ENCODE measurements at regions not wholly inside any gene's neighbourhood (a gene's known extent, or its start where the extent isn't known, plus 50 kb on each side); places are given as distances from the start of the nearest gene placed in this dataset.
A peak's percentile ranks its signal among the peaks of the same experiment; 100 is the strongest.

DNA sequence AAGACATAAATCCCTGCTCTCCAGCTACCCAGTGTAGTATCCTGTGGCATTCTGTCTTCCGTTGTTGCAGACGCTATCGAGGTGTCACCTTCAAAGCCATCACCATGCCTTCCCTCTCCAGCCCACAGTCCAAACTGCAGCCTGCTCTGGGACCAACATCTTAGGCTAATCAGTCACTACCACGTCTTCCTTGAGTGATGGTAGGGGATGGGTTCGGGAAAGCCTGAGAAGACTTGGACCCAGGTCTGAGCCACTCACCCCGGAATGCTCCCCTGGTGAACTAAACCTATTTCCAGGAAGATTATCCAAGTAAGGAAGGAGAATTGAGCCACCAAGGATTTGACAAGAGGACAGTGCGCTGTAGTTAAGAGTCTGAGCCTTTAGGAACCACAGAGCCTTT, 52.9 kb upstream of the IRX1 start:
- no peaks in the 10 kb centered on the region for H4K20me1 ChIP-seq (ENCODE audit: low read length)
- CTCF ChIA-PET, result no interaction called here
- ATAC-seq (no peak), DNase-seq (no peak)
- POLR2A ChIA-PET (ENCODE audit: unreplicated experiment), result no interaction called here
- H3K27ac ChIP-seq (ENCODE audit: low read length), result no peak overlapping the region
- BruUV-seq (replicated peaks), result no TSS peak
- H3K4me3 ChIP-seq (ENCODE audit: low read length), result no peak overlapping the region
- no peaks in the 10 kb centered on the region for H3K36me3 ChIP-seq (ENCODE audit: low read depth, low read length)
- intact Hi-C loops (cut with micrococcal nuclease), result no loop called here
- no peaks in the 10 kb centered on the region for H3K79me2 ChIP-seq (ENCODE audit: low read length)
- H3F3A ChIP-seq (ENCODE audit: low read length, unreplicated experiment), result no peaks in the 10 kb centered on the region
- no peaks in the 10 kb centered on the region for H3K27me3 ChIP-seq (ENCODE audit: low read length)
- no peak overlapping the region for H3K4me2 ChIP-seq (ENCODE audit: low read length)
- H2AFZ ChIP-seq (ENCODE audit: low read length), result no peak overlapping the region
- peaks cover 19% of the 10 kb centered on the region for H3K9me3 ChIP-seq (ENCODE audit: low read length)
- H3K9me2 ChIP-seq (replicated peaks; ENCODE audit: low read length), result no peaks in the 10 kb centered on the region
- H3K9ac ChIP-seq (ENCODE audit: low read length), result no peak overlapping the region
- TF ChIP-seq CTCF (conservative IDR thresholded peaks at IDR 0.05; ENCODE audit: low read depth, low read length) (no peak), EZH2 (IDR thresholded peaks at IDR 0.05; ENCODE audit: low read length, unreplicated experiment) (no peak), EZH2phosphoT487 (IDR thresholded peaks at IDR 0.05; ENCODE audit: borderline replicate concordance, low read length) (no peak)
- no peaks in the 10 kb centered on the region for H3K4me1 ChIP-seq (ENCODE audit: insufficient read depth, low read length)

GRCh38 chr5:3542158-3542557, 53.5 kb upstream of the IRX1 start:
- POLR2A ChIA-PET (ENCODE audit: unreplicated experiment), result no interaction called here
- no peaks in the 10 kb centered on the region for H4K20me1 ChIP-seq (ENCODE audit: low read length)
- H2AFZ ChIP-seq (ENCODE audit: low read length), result no peak overlapping the region
- H3K36me3 ChIP-seq (ENCODE audit: low read depth, low read length), result no peaks in the 10 kb centered on the region
- intact Hi-C loops (cut with micrococcal nuclease), result no loop called here
- no peaks in the 10 kb centered on the region for H3K79me2 ChIP-seq (ENCODE audit: low read length)
- TF ChIP-seq CTCF (conservative IDR thresholded peaks at IDR 0.05; ENCODE audit: low read depth, low read length), result no peak
- no peak for TF ChIP-seq EZH2phosphoT487 (IDR thresholded peaks at IDR 0.05; ENCODE audit: borderline replicate concordance, low read length)
- TF ChIP-seq EZH2 (IDR thresholded peaks at IDR 0.05; ENCODE audit: low read length, unreplicated experiment), result no peak
- BruUV-seq (replicated peaks), result no TSS peak
- H3K4me3 ChIP-seq (ENCODE audit: low read length), result no peak overlapping the region
- peaks cover 19% of the 10 kb centered on the region for H3K9me3 ChIP-seq (ENCODE audit: low read length)
- H3K4me1 ChIP-seq (ENCODE audit: insufficient read depth, low read length), result no peaks in the 10 kb centered on the region
- no peaks in the 10 kb centered on the region for H3K9me2 ChIP-seq (replicated peaks; ENCODE audit: low read length)
- no peak for ATAC-seq
- H3K9ac ChIP-seq (ENCODE audit: low read length), result no peak overlapping the region
- H3K27ac ChIP-seq (ENCODE audit: low read length), result no peak overlapping the region
- CTCF ChIA-PET, result no interaction called here
- H3K4me2 ChIP-seq (ENCODE audit: low read length), result no peak overlapping the region
- H3F3A ChIP-seq (ENCODE audit: low read length, unreplicated experiment), result no peaks in the 10 kb centered on the region
- peak; percentile 10 for DNase-seq
- H3K27me3 ChIP-seq (ENCODE audit: low read length), result no peaks in the 10 kb centered on the region

- no peaks in the 10 kb centered on the region for H3F3A ChIP-seq (ENCODE audit: low read length, unreplicated experiment)
- TF ChIP-seq EZH2 (IDR thresholded peaks at IDR 0.05; ENCODE audit: low read length, unreplicated experiment) (no peak), CTCF (conservative IDR thresholded peaks at IDR 0.05; ENCODE audit: low read depth, low read length) (no peak), EZH2phosphoT487 (IDR thresholded peaks at IDR 0.05; ENCODE audit: borderline replicate concordance, low read length) (no peak)
- ATAC-seq, result no peak
- no peak overlapping the region for H3K4me2 ChIP-seq (ENCODE audit: low read length)
- no peak overlapping the region for H2AFZ ChIP-seq (ENCODE audit: low read length)
- no TSS peak for BruUV-seq (replicated peaks)
- H3K27ac ChIP-seq (ENCODE audit: low read length), result no peak overlapping the region
- CTCF ChIA-PET, result no interaction called here
- no peak for DNase-seq
- no peaks in the 10 kb centered on the region for H3K79me2 ChIP-seq (ENCODE audit: low read length)
- no peaks in the 10 kb centered on the region for H3K36me3 ChIP-seq (ENCODE audit: low read depth, low read length)
- no peaks in the 10 kb centered on the region for H3K9me3 ChIP-seq (ENCODE audit: low read length)
- no peaks in the 10 kb centered on the region for H3K27me3 ChIP-seq (ENCODE audit: low read length)
- POLR2A ChIA-PET (ENCODE audit: unreplicated experiment), result no interaction called here
- H3K9ac ChIP-seq (ENCODE audit: low read length), result no peak overlapping the region
- H3K4me3 ChIP-seq (ENCODE audit: low read length), result no peak overlapping the region
- H3K4me1 ChIP-seq (ENCODE audit: insufficient read depth, low read length), result no peaks in the 10 kb centered on the region
- intact Hi-C loops (cut with micrococcal nuclease), result no loop called here
- H4K20me1 ChIP-seq (ENCODE audit: low read length), result no peaks in the 10 kb centered on the region
- no peaks in the 10 kb centered on the region for H3K9me2 ChIP-seq (replicated peaks; ENCODE audit: low read length)
Measured at GRCh38 chr5:3538886-3539285, 56.7 kb upstream of the IRX1 start.
